Activated CD8-positive, alpha-beta memory T cell treated with anti-CD3 and anti-CD28 coated beads for 48 hours (primary cell): ENCODE measurements at regions not wholly inside any gene's neighbourhood (a gene's known extent, or its start where the extent isn't known, plus 50 kb on each side); places are given as distances from the start of the nearest gene placed in this dataset.
"Not testable (repeated sequence)": the region's sequence is repeated elsewhere in the genome, so short reads cannot be mapped to it uniquely, and the experiment has no call there.

Experiments
- DNase-seq, 3 experiments: peaks; one replicate each; pipeline ENCODE4 v3.0.0-alpha.2; 2020; ENCODE audit warnings: low read depth in 2 of 3, low spot score in 2 of 3

- peak in 2 of 3 experiments; percentile 27 to 40 for DNase-seq
These were observed 94.9 kb downstream of the LYZL2 start for GRCh38 chr10:30534465-30535144.

GRCh38 chr10:30531751-30532530, 97.6 kb downstream of the LYZL2 start:
- DNase-seq = no peak

- peak; percentile 51 to 61 (median 57) for DNase-seq
These were observed 95.5 kb downstream of the MAP3K8 start for GRCh38 chr10:30529373-30529998.

- DNase-seq = no peak
These were observed 94.4 kb downstream of the MAP3K8 start for GRCh38 chr10:30528429-30528786.

- no peak for DNase-seq
These were observed 93.8 kb downstream of the MAP3K8 start for GRCh38 chr10:30527623-30528428.

- not testable (repeated sequence) for DNase-seq
These were observed 88.7 kb downstream of the MAP3K8 start for GRCh38 chr10:30522661-30523078.

- no peak for DNase-seq
These were observed 84.9 kb downstream of the MAP3K8 start for GRCh38 chr10:30518907-30519306.
